ENCODE measurements at regions not wholly inside any gene's neighbourhood (a gene's known extent, or its start where the extent isn't known, plus 50 kb on each side); places are given as distances from the start of the nearest gene placed in this dataset.

GRCh38 chr5:122719991-122720746, 54.7 kb upstream of the SNX2 start:
- no peaks in the 10 kb centered on the region for H3K9me3 ChIP-seq (ENCODE audit: control insufficient read depth, low read depth, low read length)
- no peak overlapping the region for H3K4me3 ChIP-seq (ENCODE audit: control insufficient read depth in 2 of 3, extremely low read depth in 1 of 3, insufficient read depth in 2 of 3, low read depth in 1 of 3, low read length in 3 of 3)
- no peaks in the 10 kb centered on the region for H3K36me3 ChIP-seq (ENCODE audit: control insufficient read depth in 2 of 2, extremely low read depth in 1 of 2, insufficient read depth in 2 of 2, low read length in 2 of 2)
- H3K27me3 ChIP-seq (ENCODE audit: control insufficient read depth, extremely low read depth, insufficient read depth, low read length) = no peaks in the 10 kb centered on the region
- no peak for FAIRE-seq
- no peaks in the 10 kb centered on the region for H3K9me1 ChIP-seq (ENCODE audit: control insufficient read depth, extremely low read depth, insufficient read depth, low read length)
- no peak overlapping the region for H2AFZ ChIP-seq (ENCODE audit: control insufficient read depth, low read length)
- no peak overlapping the region for H3K4me2 ChIP-seq (ENCODE audit: control insufficient read depth, extremely low read depth, insufficient read depth, low read depth, low read length)
- TF ChIP-seq EZH2 (IDR thresholded peaks at IDR 0.05; ENCODE audit: low read length) = no peak
- no peak for TF ChIP-seq CTCF (optimal IDR thresholded peaks at IDR 0.05 in 1 of 3, IDR thresholded peaks at IDR 0.05 in 1 of 3, conservative IDR thresholded peaks at IDR 0.05 in 1 of 3; ENCODE audit: extremely low read depth in 1 of 3, insufficient read depth in 2 of 3, low read length in 3 of 3)
- peaks cover 11% of the 10 kb centered on the region for H3K4me1 ChIP-seq (ENCODE audit: control insufficient read depth, extremely low read depth, insufficient read depth, low read length)
- no peaks in the 10 kb centered on the region for H3K79me2 ChIP-seq (ENCODE audit: control insufficient read depth, insufficient read depth, low read length)
- H3K27ac ChIP-seq (ENCODE audit: control insufficient read depth, insufficient read depth, low read length) = no peak overlapping the region
- DNase-seq (ENCODE audit: low read depth, low spot score) = no peak
- H3K9ac ChIP-seq (ENCODE audit: control insufficient read depth, extremely low read depth, insufficient read depth, low read length) = no peak overlapping the region
- H4K20me1 ChIP-seq (ENCODE audit: control insufficient read depth, extremely low read depth, insufficient read depth, low read length) = no peaks in the 10 kb centered on the region
- dilution Hi-C loops (cut with MboI; ENCODE audit: extremely low pct_ligation_motif_present, low sequenced_read_pairs) = no loop called here

GRCh38 chr5:122721127-122721526, 53.8 kb upstream of the SNX2 start:
- Histone ChIP-seq H3K36me3 (ENCODE audit: control insufficient read depth in 2 of 2, extremely low read depth in 1 of 2, insufficient read depth in 2 of 2, low read length in 2 of 2) (no peaks in the 10 kb centered on the region), H3K4me3 (ENCODE audit: control insufficient read depth in 2 of 3, extremely low read depth in 1 of 3, insufficient read depth in 2 of 3, low read depth in 1 of 3, low read length in 3 of 3) (no peak overlapping the region), H4K20me1 (ENCODE audit: control insufficient read depth, extremely low read depth, insufficient read depth, low read length) (no peaks in the 10 kb centered on the region), H2AFZ (ENCODE audit: control insufficient read depth, low read length) (no peak overlapping the region), H3K79me2 (ENCODE audit: control insufficient read depth, insufficient read depth, low read length) (no peaks in the 10 kb centered on the region), H3K4me1 (ENCODE audit: control insufficient read depth, extremely low read depth, insufficient read depth, low read length) (peaks cover 11% of the 10 kb centered on the region), H3K27ac (ENCODE audit: control insufficient read depth, insufficient read depth, low read length) (no peak overlapping the region), H3K9ac (ENCODE audit: control insufficient read depth, extremely low read depth, insufficient read depth, low read length) (no peak overlapping the region), H3K4me2 (ENCODE audit: control insufficient read depth, extremely low read depth, insufficient read depth, low read depth, low read length) (no peak overlapping the region), H3K27me3 (ENCODE audit: control insufficient read depth, extremely low read depth, insufficient read depth, low read length) (no peaks in the 10 kb centered on the region), H3K9me1 (ENCODE audit: control insufficient read depth, extremely low read depth, insufficient read depth, low read length) (no peaks in the 10 kb centered on the region), H3K9me3 (ENCODE audit: control insufficient read depth, low read depth, low read length) (no peaks in the 10 kb centered on the region)
- TF ChIP-seq EZH2 (IDR thresholded peaks at IDR 0.05; ENCODE audit: low read length) = no peak
- TF ChIP-seq CTCF (optimal IDR thresholded peaks at IDR 0.05 in 1 of 3, IDR thresholded peaks at IDR 0.05 in 1 of 3, conservative IDR thresholded peaks at IDR 0.05 in 1 of 3; ENCODE audit: extremely low read depth in 1 of 3, insufficient read depth in 2 of 3, low read length in 3 of 3) = no peak
- dilution Hi-C loops (cut with MboI; ENCODE audit: extremely low pct_ligation_motif_present, low sequenced_read_pairs) = no loop called here
- FAIRE-seq (no peak), DNase-seq (ENCODE audit: low read depth, low spot score) (no peak)
